GM23338 (cell line): ENCODE measurements at regions not wholly inside any gene's neighbourhood (a gene's known extent, or its start where the extent isn't known, plus 50 kb on each side); places are given as distances from the start of the nearest gene placed in this dataset.

ENCODE experiments used
- ATAC-seq: fragments of 200-7000 bp; cut with Tn5 transposase; 3 replicates; pipeline ENCODE4 v1.9.1; 2020
- DNase-seq: peaks from one replicate; pipeline ENCODE4 v3.0.0-alpha.2; 2015; ENCODE audit warnings: low spot score
- H2AFZ ChIP-seq: fragments of 200-600 bp; sonication (generic); 2 replicates; pipeline ENCODE4 v1.8.0; 2016; ENCODE audit warnings: antibody characterized with exemption, mild to moderate bottlenecking, moderate library complexity
- H3F3A ChIP-seq: fragments of 200-600 bp; sonication (generic); replicated peaks from 2 replicates; pipeline ENCODE4 v1.8.0; 2017; ENCODE audit warnings: antibody characterized with exemption, mixed run types, low read depth
- H3K27ac ChIP-seq: fragments of 200-600 bp; sonication (generic); 2 replicates; pipeline ENCODE4 v1.6.1; 2016; ENCODE audit warnings: low read depth
- H3K27me3 ChIP-seq: fragments of 200-600 bp; sonication (generic); 2 replicates; pipeline ENCODE4 v1.8.0; 2016; ENCODE audit warnings: mild to moderate bottlenecking, mixed run types, moderate library complexity; ENCODE audit not compliant: insufficient read depth
- H3K36me3 ChIP-seq: fragments of 200-600 bp; sonication (generic); 2 replicates; pipeline ENCODE4 v1.8.0; 2016; ENCODE audit warnings: mild to moderate bottlenecking; ENCODE audit not compliant: insufficient read depth
- H3K4me1 ChIP-seq: fragments of 200-600 bp; sonication (generic); 2 replicates; pipeline ENCODE4 v1.8.0; 2016; ENCODE audit warnings: mild to moderate bottlenecking, moderate library complexity; ENCODE audit not compliant: insufficient read depth
- H3K4me2 ChIP-seq: fragments of 200-600 bp; sonication (generic); 2 replicates; pipeline ENCODE4 v1.7.1; 2017; ENCODE audit warnings: mixed run types
- H3K4me3 ChIP-seq: fragments of 200-600 bp; sonication (generic); 2 replicates; pipeline ENCODE4 v1.6.1; 2016; ENCODE audit warnings: mixed run types
- H3K79me2 ChIP-seq: fragments of 200-600 bp; sonication (generic); replicated peaks from 2 replicates; pipeline ENCODE4 v1.8.0; 2017; ENCODE audit warnings: mild to moderate bottlenecking; ENCODE audit not compliant: insufficient read depth
- H3K9me2 ChIP-seq: fragments of 200-600 bp; sonication (generic); 2 replicates; pipeline ENCODE4 v1.8.0; 2017; ENCODE audit not compliant: insufficient read depth
- H4K20me1 ChIP-seq: fragments of 200-600 bp; sonication (generic); replicated peaks from 2 replicates; pipeline ENCODE4 v1.8.0; 2017; ENCODE audit warnings: mild to moderate bottlenecking; ENCODE audit not compliant: insufficient read depth
- H3K27ac Mint-ChIP-seq: 2 replicates; pipeline ENCODE4 v1.8.0; 2020; ENCODE audit warnings: inconsistent platforms, mild to moderate bottlenecking, moderate library complexity, mixed read lengths
- H3K27me3 Mint-ChIP-seq: 3 replicates; pipeline ENCODE4 v1.8.0; 2022; ENCODE audit warnings: low read depth, mild to moderate bottlenecking, moderate library complexity, mixed read lengths, inconsistent platforms; ENCODE audit not compliant: insufficient read depth, poor library complexity
- H3K36me3 Mint-ChIP-seq: 3 replicates; pipeline ENCODE4 v1.8.0; 2021; ENCODE audit warnings: low read depth, mild to moderate bottlenecking, inconsistent platforms, moderate library complexity, mixed read lengths
- H3K4me1 Mint-ChIP-seq: 3 replicates; pipeline ENCODE4 v1.8.0; 2020; ENCODE audit warnings: mild to moderate bottlenecking, inconsistent platforms, mixed read lengths
- H3K4me3 Mint-ChIP-seq: 3 replicates; pipeline ENCODE4 v1.8.0; 2021; ENCODE audit warnings: moderate library complexity, mild to moderate bottlenecking, inconsistent platforms, mixed read lengths
- H3K9me3 Mint-ChIP-seq: 3 replicates; pipeline ENCODE4 v1.8.0; 2020; ENCODE audit warnings: moderate library complexity, mild to moderate bottlenecking, inconsistent platforms, mixed read lengths
- CREB1 ChIP-seq: fragments of 250-450 bp; sonication (Bioruptor Pico); IDR thresholded peaks from 2 replicates; pipeline ENCODE4 v1.5.0; 2020; ENCODE audit warnings: low read depth, mild to moderate bottlenecking, moderate library complexity
- EZH2 ChIP-seq: fragments of 200-600 bp; sonication (generic); IDR thresholded peaks from one replicate; pipeline ENCODE4 v1.8.0; 2017; ENCODE audit warnings: antibody characterized with exemption, mild to moderate bottlenecking, low read depth; ENCODE audit not compliant: unreplicated experiment
- EZH2phosphoT487 ChIP-seq: fragments of 200-600 bp; sonication (generic); IDR thresholded peaks from one replicate; pipeline ENCODE4 v1.8.1; 2018; ENCODE audit warnings: antibody characterized with exemption; ENCODE audit not compliant: unreplicated experiment
- JUNB ChIP-seq: IDR thresholded peaks from one replicate; pipeline ENCODE4 v1.6.1; 2016; ENCODE audit warnings: antibody characterized with exemption; ENCODE audit not compliant: unreplicated experiment
- NANOG ChIP-seq: IDR thresholded peaks from 2 replicates; pipeline ENCODE4 v1.6.1; 2016; ENCODE audit warnings: antibody characterized with exemption, borderline replicate concordance
- POLR2AphosphoS5 ChIP-seq: IDR thresholded peaks from 2 replicates; pipeline ENCODE4 v1.6.1; 2016; ENCODE audit warnings: antibody characterized with exemption, low read depth
- STAT1 ChIP-seq: IDR thresholded peaks from one replicate; pipeline ENCODE4 v1.6.1; 2016; ENCODE audit warnings: antibody characterized with exemption; ENCODE audit not compliant: unreplicated experiment
- ZNF114 ChIP-seq: fragments of 250-450 bp; sonication (Bioruptor Pico); IDR thresholded peaks from 2 replicates; pipeline ENCODE4 v1.5.0; 2020; ENCODE audit warnings: mild to moderate bottlenecking, moderate library complexity
- ZNF331 ChIP-seq: fragments of 250-450 bp; sonication (Bioruptor Pico); IDR thresholded peaks from 2 replicates; pipeline ENCODE4 v1.5.0; 2020; ENCODE audit warnings: low read depth, mild to moderate bottlenecking, moderate library complexity
- TF ChIP-seq, protein P1 (sequence below), 2 experiments: fragments of 200-600 bp in 1 of 2; sonication (generic) in 1 of 2; conservative IDR thresholded peaks; 2 replicates each; pipeline versions ENCODE4 v1.5.1 to v1.6.1; 2016 to 2017; ENCODE audit warnings: antibody characterized with exemption in 2 of 2, low read depth in 2 of 2, mild to moderate bottlenecking in 2 of 2, moderate library complexity in 1 of 2
- TF ChIP-seq, protein P2 (sequence below): IDR thresholded peaks from 2 replicates; pipeline ENCODE4 v1.6.1; 2016; ENCODE audit warnings: antibody characterized with exemption
- TF ChIP-seq, protein P3 (sequence below): IDR thresholded peaks from one replicate; pipeline ENCODE4 v1.6.1; 2018; ENCODE audit warnings: antibody characterized with exemption; ENCODE audit not compliant: unreplicated experiment
- TF ChIP-seq, protein P4 (sequence below): fragments of 250-450 bp; sonication (Bioruptor Pico); IDR thresholded peaks from 2 replicates; pipeline ENCODE4 v1.5.0; 2020; ENCODE audit warnings: mild to moderate bottlenecking, moderate library complexity

DNA sequence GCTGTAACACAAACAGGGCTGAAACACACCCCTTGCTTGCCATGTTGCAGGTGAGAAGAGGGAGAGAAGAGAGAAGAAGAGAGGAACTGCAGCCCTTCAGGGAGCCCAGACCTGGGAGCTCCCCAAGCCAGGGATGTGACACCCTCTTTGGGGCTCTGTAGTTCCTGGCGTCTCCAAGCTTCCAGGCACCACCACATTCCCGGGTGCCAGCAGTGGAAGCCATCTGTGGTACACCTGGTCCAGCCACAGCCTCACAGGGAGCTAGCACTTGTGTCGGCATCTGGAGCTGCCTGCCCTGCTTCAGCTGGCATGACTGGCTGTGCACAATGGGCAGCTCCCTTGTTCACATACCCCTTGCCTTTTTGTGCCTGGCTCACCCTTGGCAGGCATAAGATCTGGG, 182.1 kb downstream of the DEPDC1B start:
- H4K20me1 ChIP-seq, result no peaks in the 10 kb centered on the region
- H3K27ac ChIP-seq, result no peak overlapping the region
- Mint-ChIP-seq H3K36me3 (no peaks in the 10 kb centered on the region), H3K9me3 (no peaks in the 10 kb centered on the region), H3K4me3 (no peak overlapping the region), H3K27ac (no peak overlapping the region), H3K27me3 (no peaks in the 10 kb centered on the region), H3K4me1 (peaks cover 2% of the 10 kb centered on the region)
- no peak overlapping the region for H3K4me2 ChIP-seq
- H3K4me3 ChIP-seq, result no peak overlapping the region
- DNase-seq (no peak), ATAC-seq (no peak)
- no peaks in the 10 kb centered on the region for H3K9me2 ChIP-seq
- H2AFZ ChIP-seq, result no peak overlapping the region
- TF ChIP-seq CREB1 (CRISPR knock-in tag), result no peak
- TF ChIP-seq, protein P1, sequence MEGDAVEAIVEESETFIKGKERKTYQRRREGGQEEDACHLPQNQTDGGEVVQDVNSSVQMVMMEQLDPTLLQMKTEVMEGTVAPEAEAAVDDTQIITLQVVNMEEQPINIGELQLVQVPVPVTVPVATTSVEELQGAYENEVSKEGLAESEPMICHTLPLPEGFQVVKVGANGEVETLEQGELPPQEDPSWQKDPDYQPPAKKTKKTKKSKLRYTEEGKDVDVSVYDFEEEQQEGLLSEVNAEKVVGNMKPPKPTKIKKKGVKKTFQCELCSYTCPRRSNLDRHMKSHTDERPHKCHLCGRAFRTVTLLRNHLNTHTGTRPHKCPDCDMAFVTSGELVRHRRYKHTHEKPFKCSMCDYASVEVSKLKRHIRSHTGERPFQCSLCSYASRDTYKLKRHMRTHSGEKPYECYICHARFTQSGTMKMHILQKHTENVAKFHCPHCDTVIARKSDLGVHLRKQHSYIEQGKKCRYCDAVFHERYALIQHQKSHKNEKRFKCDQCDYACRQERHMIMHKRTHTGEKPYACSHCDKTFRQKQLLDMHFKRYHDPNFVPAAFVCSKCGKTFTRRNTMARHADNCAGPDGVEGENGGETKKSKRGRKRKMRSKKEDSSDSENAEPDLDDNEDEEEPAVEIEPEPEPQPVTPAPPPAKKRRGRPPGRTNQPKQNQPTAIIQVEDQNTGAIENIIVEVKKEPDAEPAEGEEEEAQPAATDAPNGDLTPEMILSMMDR (conservative IDR thresholded peaks at IDR 0.05; ENCODE audit: low read depth in 2 of 2), result no peak
- TF ChIP-seq ZNF331, result no peak
- TF ChIP-seq ZNF114, result no peak
- TF ChIP-seq, protein P2, sequence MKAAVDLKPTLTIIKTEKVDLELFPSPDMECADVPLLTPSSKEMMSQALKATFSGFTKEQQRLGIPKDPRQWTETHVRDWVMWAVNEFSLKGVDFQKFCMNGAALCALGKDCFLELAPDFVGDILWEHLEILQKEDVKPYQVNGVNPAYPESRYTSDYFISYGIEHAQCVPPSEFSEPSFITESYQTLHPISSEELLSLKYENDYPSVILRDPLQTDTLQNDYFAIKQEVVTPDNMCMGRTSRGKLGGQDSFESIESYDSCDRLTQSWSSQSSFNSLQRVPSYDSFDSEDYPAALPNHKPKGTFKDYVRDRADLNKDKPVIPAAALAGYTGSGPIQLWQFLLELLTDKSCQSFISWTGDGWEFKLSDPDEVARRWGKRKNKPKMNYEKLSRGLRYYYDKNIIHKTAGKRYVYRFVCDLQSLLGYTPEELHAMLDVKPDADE, result no peak
- TF ChIP-seq STAT1, result no peak
- no peak for TF ChIP-seq NANOG
- TF ChIP-seq JUNB, result no peak
- no peak for TF ChIP-seq EZH2
- no peak for TF ChIP-seq EZH2phosphoT487
- TF ChIP-seq, protein P3, sequence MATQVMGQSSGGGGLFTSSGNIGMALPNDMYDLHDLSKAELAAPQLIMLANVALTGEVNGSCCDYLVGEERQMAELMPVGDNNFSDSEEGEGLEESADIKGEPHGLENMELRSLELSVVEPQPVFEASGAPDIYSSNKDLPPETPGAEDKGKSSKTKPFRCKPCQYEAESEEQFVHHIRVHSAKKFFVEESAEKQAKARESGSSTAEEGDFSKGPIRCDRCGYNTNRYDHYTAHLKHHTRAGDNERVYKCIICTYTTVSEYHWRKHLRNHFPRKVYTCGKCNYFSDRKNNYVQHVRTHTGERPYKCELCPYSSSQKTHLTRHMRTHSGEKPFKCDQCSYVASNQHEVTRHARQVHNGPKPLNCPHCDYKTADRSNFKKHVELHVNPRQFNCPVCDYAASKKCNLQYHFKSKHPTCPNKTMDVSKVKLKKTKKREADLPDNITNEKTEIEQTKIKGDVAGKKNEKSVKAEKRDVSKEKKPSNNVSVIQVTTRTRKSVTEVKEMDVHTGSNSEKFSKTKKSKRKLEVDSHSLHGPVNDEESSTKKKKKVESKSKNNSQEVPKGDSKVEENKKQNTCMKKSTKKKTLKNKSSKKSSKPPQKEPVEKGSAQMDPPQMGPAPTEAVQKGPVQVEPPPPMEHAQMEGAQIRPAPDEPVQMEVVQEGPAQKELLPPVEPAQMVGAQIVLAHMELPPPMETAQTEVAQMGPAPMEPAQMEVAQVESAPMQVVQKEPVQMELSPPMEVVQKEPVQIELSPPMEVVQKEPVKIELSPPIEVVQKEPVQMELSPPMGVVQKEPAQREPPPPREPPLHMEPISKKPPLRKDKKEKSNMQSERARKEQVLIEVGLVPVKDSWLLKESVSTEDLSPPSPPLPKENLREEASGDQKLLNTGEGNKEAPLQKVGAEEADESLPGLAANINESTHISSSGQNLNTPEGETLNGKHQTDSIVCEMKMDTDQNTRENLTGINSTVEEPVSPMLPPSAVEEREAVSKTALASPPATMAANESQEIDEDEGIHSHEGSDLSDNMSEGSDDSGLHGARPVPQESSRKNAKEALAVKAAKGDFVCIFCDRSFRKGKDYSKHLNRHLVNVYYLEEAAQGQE, result no peak
- TF ChIP-seq, protein P4, sequence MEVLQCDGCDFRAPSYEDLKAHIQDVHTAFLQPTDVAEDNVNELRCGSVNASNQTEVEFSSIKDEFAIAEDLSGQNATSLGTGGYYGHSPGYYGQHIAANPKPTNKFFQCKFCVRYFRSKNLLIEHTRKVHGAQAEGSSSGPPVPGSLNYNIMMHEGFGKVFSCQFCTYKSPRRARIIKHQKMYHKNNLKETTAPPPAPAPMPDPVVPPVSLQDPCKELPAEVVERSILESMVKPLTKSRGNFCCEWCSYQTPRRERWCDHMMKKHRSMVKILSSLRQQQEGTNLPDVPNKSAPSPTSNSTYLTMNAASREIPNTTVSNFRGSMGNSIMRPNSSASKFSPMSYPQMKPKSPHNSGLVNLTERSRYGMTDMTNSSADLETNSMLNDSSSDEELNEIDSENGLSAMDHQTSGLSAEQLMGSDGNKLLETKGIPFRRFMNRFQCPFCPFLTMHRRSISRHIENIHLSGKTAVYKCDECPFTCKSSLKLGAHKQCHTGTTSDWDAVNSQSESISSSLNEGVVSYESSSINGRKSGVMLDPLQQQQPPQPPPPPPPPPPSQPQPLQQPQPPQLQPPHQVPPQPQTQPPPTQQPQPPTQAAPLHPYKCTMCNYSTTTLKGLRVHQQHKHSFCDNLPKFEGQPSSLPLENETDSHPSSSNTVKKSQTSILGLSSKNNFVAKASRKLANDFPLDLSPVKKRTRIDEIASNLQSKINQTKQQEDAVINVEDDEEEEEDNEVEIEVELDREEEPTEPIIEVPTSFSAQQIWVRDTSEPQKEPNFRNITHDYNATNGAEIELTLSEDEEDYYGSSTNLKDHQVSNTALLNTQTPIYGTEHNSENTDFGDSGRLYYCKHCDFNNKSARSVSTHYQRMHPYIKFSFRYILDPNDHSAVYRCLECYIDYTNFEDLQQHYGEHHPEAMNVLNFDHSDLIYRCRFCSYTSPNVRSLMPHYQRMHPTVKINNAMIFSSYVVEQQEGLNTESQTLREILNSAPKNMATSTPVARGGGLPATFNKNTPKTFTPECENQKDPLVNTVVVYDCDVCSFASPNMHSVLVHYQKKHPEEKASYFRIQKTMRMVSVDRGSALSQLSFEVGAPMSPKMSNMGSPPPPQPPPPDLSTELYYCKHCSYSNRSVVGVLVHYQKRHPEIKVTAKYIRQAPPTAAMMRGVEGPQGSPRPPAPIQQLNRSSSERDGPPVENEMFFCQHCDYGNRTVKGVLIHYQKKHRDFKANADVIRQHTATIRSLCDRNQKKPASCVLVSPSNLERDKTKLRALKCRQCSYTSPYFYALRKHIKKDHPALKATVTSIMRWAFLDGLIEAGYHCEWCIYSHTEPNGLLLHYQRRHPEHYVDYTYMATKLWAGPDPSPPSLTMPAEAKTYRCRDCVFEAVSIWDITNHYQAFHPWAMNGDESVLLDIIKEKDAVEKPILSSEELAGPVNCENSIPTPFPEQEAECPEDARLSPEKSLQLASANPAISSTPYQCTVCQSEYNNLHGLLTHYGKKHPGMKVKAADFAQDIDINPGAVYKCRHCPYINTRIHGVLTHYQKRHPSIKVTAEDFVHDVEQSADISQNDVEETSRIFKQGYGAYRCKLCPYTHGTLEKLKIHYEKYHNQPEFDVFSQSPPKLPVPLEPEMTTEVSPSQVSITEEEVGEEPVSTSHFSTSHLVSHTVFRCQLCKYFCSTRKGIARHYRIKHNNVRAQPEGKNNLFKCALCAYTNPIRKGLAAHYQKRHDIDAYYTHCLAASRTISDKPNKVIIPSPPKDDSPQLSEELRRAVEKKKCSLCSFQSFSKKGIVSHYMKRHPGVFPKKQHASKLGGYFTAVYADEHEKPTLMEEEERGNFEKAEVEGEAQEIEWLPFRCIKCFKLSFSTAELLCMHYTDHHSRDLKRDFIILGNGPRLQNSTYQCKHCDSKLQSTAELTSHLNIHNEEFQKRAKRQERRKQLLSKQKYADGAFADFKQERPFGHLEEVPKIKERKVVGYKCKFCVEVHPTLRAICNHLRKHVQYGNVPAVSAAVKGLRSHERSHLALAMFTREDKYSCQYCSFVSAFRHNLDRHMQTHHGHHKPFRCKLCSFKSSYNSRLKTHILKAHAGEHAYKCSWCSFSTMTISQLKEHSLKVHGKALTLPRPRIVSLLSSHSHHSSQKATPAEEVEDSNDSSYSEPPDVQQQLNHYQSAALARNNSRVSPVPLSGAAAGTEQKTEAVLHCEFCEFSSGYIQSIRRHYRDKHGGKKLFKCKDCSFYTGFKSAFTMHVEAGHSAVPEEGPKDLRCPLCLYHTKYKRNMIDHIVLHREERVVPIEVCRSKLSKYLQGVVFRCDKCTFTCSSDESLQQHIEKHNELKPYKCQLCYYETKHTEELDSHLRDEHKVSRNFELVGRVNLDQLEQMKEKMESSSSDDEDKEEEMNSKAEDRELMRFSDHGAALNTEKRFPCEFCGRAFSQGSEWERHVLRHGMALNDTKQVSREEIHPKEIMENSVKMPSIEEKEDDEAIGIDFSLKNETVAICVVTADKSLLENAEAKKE (CRISPR knock-in tag), result no peak
- no peak for TF ChIP-seq POLR2AphosphoS5
- H3K36me3 ChIP-seq, result no peaks in the 10 kb centered on the region
- no peaks in the 10 kb centered on the region for H3K27me3 ChIP-seq
- H3K4me1 ChIP-seq, result no peaks in the 10 kb centered on the region
- H3K79me2 ChIP-seq, result no peaks in the 10 kb centered on the region
- no peaks in the 10 kb centered on the region for H3F3A ChIP-seq
